Loucy (cell line): ENCODE measurements at regions not wholly inside any gene's neighbourhood (a gene's known extent, or its start where the extent isn't known, plus 50 kb on each side); places are given as distances from the start of the nearest gene placed in this dataset.

Experiments
- EZH2phosphoT487 ChIP-seq: fragments of 200-600 bp; IDR thresholded peaks from 2 replicates; pipeline ENCODE4 v1.6.1; 2018; ENCODE audit warnings: antibody characterized with exemption, mild to moderate bottlenecking, moderate library complexity, borderline replicate concordance
- TF ChIP-seq, protein P1 (sequence below): fragments of 200-600 bp; sonication (generic); conservative IDR thresholded peaks from 2 replicates; pipeline ENCODE4 v1.5.1; 2014; ENCODE audit warnings: mild to moderate bottlenecking, antibody characterized with exemption, low read length

- TF ChIP-seq, protein P1, sequence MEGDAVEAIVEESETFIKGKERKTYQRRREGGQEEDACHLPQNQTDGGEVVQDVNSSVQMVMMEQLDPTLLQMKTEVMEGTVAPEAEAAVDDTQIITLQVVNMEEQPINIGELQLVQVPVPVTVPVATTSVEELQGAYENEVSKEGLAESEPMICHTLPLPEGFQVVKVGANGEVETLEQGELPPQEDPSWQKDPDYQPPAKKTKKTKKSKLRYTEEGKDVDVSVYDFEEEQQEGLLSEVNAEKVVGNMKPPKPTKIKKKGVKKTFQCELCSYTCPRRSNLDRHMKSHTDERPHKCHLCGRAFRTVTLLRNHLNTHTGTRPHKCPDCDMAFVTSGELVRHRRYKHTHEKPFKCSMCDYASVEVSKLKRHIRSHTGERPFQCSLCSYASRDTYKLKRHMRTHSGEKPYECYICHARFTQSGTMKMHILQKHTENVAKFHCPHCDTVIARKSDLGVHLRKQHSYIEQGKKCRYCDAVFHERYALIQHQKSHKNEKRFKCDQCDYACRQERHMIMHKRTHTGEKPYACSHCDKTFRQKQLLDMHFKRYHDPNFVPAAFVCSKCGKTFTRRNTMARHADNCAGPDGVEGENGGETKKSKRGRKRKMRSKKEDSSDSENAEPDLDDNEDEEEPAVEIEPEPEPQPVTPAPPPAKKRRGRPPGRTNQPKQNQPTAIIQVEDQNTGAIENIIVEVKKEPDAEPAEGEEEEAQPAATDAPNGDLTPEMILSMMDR: no peak
- no peak for TF ChIP-seq EZH2phosphoT487
These were observed 483.9 kb downstream of the AACS start for GRCh38 chr12:125549171-125549570.
